ENCODE measurements at regions not wholly inside any gene's neighbourhood (a gene's known extent, or its start where the extent isn't known, plus 50 kb on each side); places are given as distances from the start of the nearest gene placed in this dataset.
"Not testable (repeated sequence)": the region's sequence is repeated elsewhere in the genome, so short reads cannot be mapped to it uniquely, and the experiment has no call there.

GRCh38 chr12:84198294-84198946, 714.2 kb downstream of the SLC6A15 start:
- DNase-seq: no peak

- no peak for DNase-seq
Measured at GRCh38 chr12:84191779-84192178, 720.8 kb downstream of the SLC6A15 start.

- no peak for DNase-seq
Measured at GRCh38 chr12:84186433-84186832, 726.2 kb downstream of the SLC6A15 start.

- DNase-seq: no peak
Measured at GRCh38 chr12:84183576-84183975, 729.0 kb downstream of the SLC6A15 start.

GRCh38 chr12:84174115-84174514, 738.5 kb downstream of the SLC6A15 start:
- DNase-seq: no peak

- no peak for DNase-seq
Measured at GRCh38 chr12:84172823-84173424, 739.7 kb downstream of the SLC6A15 start.

- DNase-seq: no peak
Measured at GRCh38 chr12:84166812-84167211, 745.8 kb downstream of the SLC6A15 start.

GRCh38 chr12:84165998-84166571, 746.5 kb downstream of the SLC6A15 start:
- DNase-seq: no peak

- DNase-seq: no peak
Measured at GRCh38 chr12:84161296-84161695, 751.3 kb downstream of the SLC6A15 start.

GRCh38 chr12:84159260-84159659, 753.3 kb downstream of the SLC6A15 start:
- no peak for DNase-seq

GRCh38 chr12:84157170-84157569, 755.4 kb downstream of the SLC6A15 start:
- no peak for DNase-seq

GRCh38 chr12:84154991-84155930, 757.3 kb downstream of the SLC6A15 start:
- DNase-seq: not testable (repeated sequence)

- not testable (repeated sequence) for DNase-seq
Measured at GRCh38 chr12:84154439-84154990, 758.1 kb downstream of the SLC6A15 start.

GRCh38 chr12:84150201-84150600, 762.4 kb downstream of the SLC6A15 start:
- no peak for DNase-seq

GRCh38 chr12:84148335-84148734, 764.3 kb downstream of the SLC6A15 start:
- DNase-seq: no peak

- no peak for DNase-seq
Measured at GRCh38 chr12:84136862-84137367, 775.7 kb downstream of the SLC6A15 start.

- DNase-seq: no peak
Measured at GRCh38 chr12:84135586-84136279, 776.9 kb downstream of the SLC6A15 start.

- DNase-seq: no peak
Measured at GRCh38 chr12:84134797-84135366, 777.7 kb downstream of the SLC6A15 start.

- DNase-seq: no peak
Measured at GRCh38 chr12:84131076-84131475, 781.5 kb downstream of the SLC6A15 start.

GRCh38 chr12:84128117-84128991, 784.2 kb downstream of the SLC6A15 start:
- DNase-seq: no peak

GRCh38 chr12:84124211-84124610, 788.4 kb downstream of the SLC6A15 start:
- DNase-seq: no peak
